Gastroesophageal sphincter (tissue), 3 donors: ENCODE measurements at regions not wholly inside any gene's neighbourhood (a gene's known extent, or its start where the extent isn't known, plus 50 kb on each side); places are given as distances from the start of the nearest gene placed in this dataset.

Source experiments
- POLR2AphosphoS5 ChIP-seq: sonication (generic); formaldehyde crosslinking; IDR thresholded peaks from one replicate; pipeline ENCODE4 v1.6.1; 2017; ENCODE audit warnings: antibody characterized with exemption
- TF ChIP-seq, protein P1 (sequence below), 4 experiments: fragments of 200-600 bp in 2 of 4; fragments of 450-650 bp in 2 of 4; sonication (generic) in 1 of 4; IDR thresholded peaks; one replicate each; pipeline ENCODE4 v1.5.1; 2017 to 2019; ENCODE audit warnings: antibody characterized with exemption in 4 of 4, mild to moderate bottlenecking in 2 of 4, moderate library complexity in 2 of 4

DNA sequence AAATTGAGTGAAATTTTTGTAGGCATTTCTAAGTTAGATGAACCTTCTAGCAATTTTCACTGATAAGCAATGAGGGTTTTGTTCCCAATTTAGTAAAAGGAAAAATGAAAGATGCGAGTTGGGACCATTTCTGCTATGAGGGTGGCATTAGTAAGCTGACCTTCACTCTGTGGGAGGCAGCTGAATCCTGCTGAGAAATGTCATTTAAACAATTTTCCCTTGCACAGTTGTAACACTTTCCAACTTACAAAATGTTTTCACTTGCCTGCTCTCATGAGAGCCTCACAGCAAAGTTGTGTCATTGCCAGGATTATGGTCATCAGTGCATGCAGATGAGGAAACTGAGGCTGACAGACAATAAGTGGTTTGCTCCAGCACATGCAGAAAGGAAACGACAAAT is 527.7 kb downstream of the TNS1 start:
- TF ChIP-seq POLR2AphosphoS5 = no peak
- TF ChIP-seq, protein P1, sequence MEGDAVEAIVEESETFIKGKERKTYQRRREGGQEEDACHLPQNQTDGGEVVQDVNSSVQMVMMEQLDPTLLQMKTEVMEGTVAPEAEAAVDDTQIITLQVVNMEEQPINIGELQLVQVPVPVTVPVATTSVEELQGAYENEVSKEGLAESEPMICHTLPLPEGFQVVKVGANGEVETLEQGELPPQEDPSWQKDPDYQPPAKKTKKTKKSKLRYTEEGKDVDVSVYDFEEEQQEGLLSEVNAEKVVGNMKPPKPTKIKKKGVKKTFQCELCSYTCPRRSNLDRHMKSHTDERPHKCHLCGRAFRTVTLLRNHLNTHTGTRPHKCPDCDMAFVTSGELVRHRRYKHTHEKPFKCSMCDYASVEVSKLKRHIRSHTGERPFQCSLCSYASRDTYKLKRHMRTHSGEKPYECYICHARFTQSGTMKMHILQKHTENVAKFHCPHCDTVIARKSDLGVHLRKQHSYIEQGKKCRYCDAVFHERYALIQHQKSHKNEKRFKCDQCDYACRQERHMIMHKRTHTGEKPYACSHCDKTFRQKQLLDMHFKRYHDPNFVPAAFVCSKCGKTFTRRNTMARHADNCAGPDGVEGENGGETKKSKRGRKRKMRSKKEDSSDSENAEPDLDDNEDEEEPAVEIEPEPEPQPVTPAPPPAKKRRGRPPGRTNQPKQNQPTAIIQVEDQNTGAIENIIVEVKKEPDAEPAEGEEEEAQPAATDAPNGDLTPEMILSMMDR (IDR thresholded peaks at IDR 0.05) = no peak
